ENCODE measurements at regions not wholly inside any gene's neighbourhood (a gene's known extent, or its start where the extent isn't known, plus 50 kb on each side); places are given as distances from the start of the nearest gene placed in this dataset.

GRCh38 chr2:66105066-66105753 is 329.7 kb upstream of the MEIS1 start:
- Histone ChIP-seq H3K4me1 (ENCODE audit: control insufficient read depth, insufficient read depth, low read length) (no peaks in the 10 kb centered on the region), H3K36me3 (ENCODE audit: control insufficient read depth in 2 of 2, insufficient read depth in 1 of 2, low read length in 2 of 2) (no peaks in the 10 kb centered on the region)

GRCh38 chr2:66103581-66103980 is 331.3 kb upstream of the MEIS1 start:
- TF ChIP-seq ZNF701 (tag by site-specific recombination; IDR thresholded peaks at IDR 0.05), result no peak
- TF ChIP-seq GLIS1 (tag by site-specific recombination; IDR thresholded peaks at IDR 0.05), result no peak
- TF ChIP-seq ZNF596 (tag by site-specific recombination; IDR thresholded peaks at IDR 0.05), result no peak
- TF ChIP-seq FEZF1 (tag by site-specific recombination; IDR thresholded peaks at IDR 0.05), result no peak
- Histone ChIP-seq H3K27ac (ENCODE audit: extremely low read depth, low read depth, low read length) (no peak overlapping the region), H3K9me3 (ENCODE audit: control insufficient read depth, insufficient read depth, low read depth, low read length) (no peaks in the 10 kb centered on the region), H3K4me3 (ENCODE audit: low read depth, low read length) (no peak overlapping the region), H3K4me1 (ENCODE audit: control insufficient read depth, insufficient read depth, low read length) (no peaks in the 10 kb centered on the region), H3K36me3 (ENCODE audit: control insufficient read depth in 2 of 2, insufficient read depth in 1 of 2, low read length in 2 of 2) (no peaks in the 10 kb centered on the region)
- ChIA-PET POLR2A (no interaction called here), CTCF (no interaction called here)

More at GRCh38 chr2:66105066-66105753, 329.7 kb upstream of the MEIS1 start:
- Histone ChIP-seq H3K4me3 (ENCODE audit: low read depth, low read length) (no peak overlapping the region), H3K27ac (ENCODE audit: extremely low read depth, low read depth, low read length) (no peak overlapping the region), H3K9me3 (ENCODE audit: control insufficient read depth, insufficient read depth, low read depth, low read length) (no peaks in the 10 kb centered on the region)
- CTCF ChIA-PET, result interaction anchor here (0.6 kb wide), 1 partner anchor 325 kb away, joined by 3 read pairs; no protein-coding TSS in a partner anchor
- POLR2A ChIA-PET, result no interaction called here
- TF ChIP-seq ZFP41 (tag by site-specific recombination; IDR thresholded peaks at IDR 0.05; ENCODE audit: borderline replicate concordance) (no peak), ZNF426 (tag by site-specific recombination; IDR thresholded peaks at IDR 0.05) (no peak), ZNF132 (tag by site-specific recombination; IDR thresholded peaks at IDR 0.05; ENCODE audit: borderline replicate concordance) (no peak), ZNF549 (tag by site-specific recombination; IDR thresholded peaks at IDR 0.05) (no peak), ZFP69B (tag by site-specific recombination; IDR thresholded peaks at IDR 0.05) (no peak), ZFP3 (tag by site-specific recombination; IDR thresholded peaks at IDR 0.05; ENCODE audit: low read depth) (no peak), ZNF48 (tag by site-specific recombination; IDR thresholded peaks at IDR 0.05) (no peak)

GRCh38 chr2:66101206-66101605 is 333.7 kb upstream of the MEIS1 start:
- Histone ChIP-seq H3K27ac (ENCODE audit: extremely low read depth, low read depth, low read length) (no peak overlapping the region), H3K4me3 (ENCODE audit: low read depth, low read length) (no peak overlapping the region), H3K4me1 (ENCODE audit: control insufficient read depth, insufficient read depth, low read length) (no peaks in the 10 kb centered on the region), H3K9me3 (ENCODE audit: control insufficient read depth, insufficient read depth, low read depth, low read length) (no peaks in the 10 kb centered on the region), H3K36me3 (ENCODE audit: control insufficient read depth in 2 of 2, insufficient read depth in 1 of 2, low read length in 2 of 2) (no peaks in the 10 kb centered on the region)
- TF ChIP-seq ZNF510 (tag by site-specific recombination; IDR thresholded peaks at IDR 0.05; ENCODE audit: insufficient replicate concordance) (no peak), ZBTB10 (tag by site-specific recombination; IDR thresholded peaks at IDR 0.05) (no peak), ZNF473 (tag by site-specific recombination; IDR thresholded peaks at IDR 0.05) (no peak), ZSCAN16 (tag by site-specific recombination; IDR thresholded peaks at IDR 0.05) (no peak), ZNF404 (tag by site-specific recombination; IDR thresholded peaks at IDR 0.05) (no peak), ZNF138 (tag by site-specific recombination; IDR thresholded peaks at IDR 0.05; ENCODE audit: borderline replicate concordance) (no peak), ZNF514 (tag by site-specific recombination; IDR thresholded peaks at IDR 0.05) (no peak), ZNF19 (tag by site-specific recombination; IDR thresholded peaks at IDR 0.05; ENCODE audit: low read depth) (no peak), SP3 (tag by site-specific recombination; IDR thresholded peaks at IDR 0.05) (no peak), HOXA7 (CRISPR knock-in tag; IDR thresholded peaks at IDR 0.05; ENCODE audit: borderline replicate concordance) (no peak), GLIS1 (tag by site-specific recombination; IDR thresholded peaks at IDR 0.05) (no peak), ZNF140 (tag by site-specific recombination; IDR thresholded peaks at IDR 0.05) (no peak), SCRT1 (tag by site-specific recombination; IDR thresholded peaks at IDR 0.05; ENCODE audit: borderline replicate concordance) (no peak), WT1 (tag by site-specific recombination; IDR thresholded peaks at IDR 0.05) (no peak), ZFP41 (tag by site-specific recombination; IDR thresholded peaks at IDR 0.05; ENCODE audit: borderline replicate concordance) (no peak), AEBP2 (tag by site-specific recombination; IDR thresholded peaks at IDR 0.05; ENCODE audit: borderline replicate concordance) (no peak)
- ChIA-PET POLR2A (interaction anchor here (1.1 kb wide), 1 partner anchor 21 kb away, joined by 3 read pairs; no protein-coding TSS in a partner anchor), CTCF (interaction anchor here (1.2 kb wide), 1 partner anchor 9 kb away, joined by 3 read pairs; no protein-coding TSS in a partner anchor)
